Parathyroid adenoma (tissue), 2 donors: ENCODE measurements at regions not wholly inside any gene's neighbourhood (a gene's known extent, or its start where the extent isn't known, plus 50 kb on each side); places are given as distances from the start of the nearest gene placed in this dataset.
A peak's percentile ranks its signal among the peaks of the same experiment; 100 is the strongest.

Experiments
- H2AFZ ChIP-seq: fragments of 300-600 bp; sonication (generic); one replicate; pipeline ENCODE4 v1.7.0; 2017; ENCODE audit warnings: antibody characterized with exemption, mild to moderate bottlenecking
- H3K27ac ChIP-seq: fragments of 300-600 bp; sonication (generic); one replicate; pipeline ENCODE4 v1.7.0; 2017
- H3K27me3 ChIP-seq: fragments of 300-600 bp; sonication (generic); one replicate; pipeline ENCODE4 v1.7.0; 2017; ENCODE audit warnings: low read length; ENCODE audit not compliant: control insufficient read depth, insufficient read depth
- H3K36me3 ChIP-seq: fragments of 300-600 bp; sonication (generic); one replicate; pipeline ENCODE4 v1.7.0; 2017; ENCODE audit warnings: low read length; ENCODE audit not compliant: control insufficient read depth, insufficient read depth
- H3K4me1 ChIP-seq: fragments of 300-600 bp; sonication (generic); one replicate; pipeline ENCODE4 v1.7.0; 2017; ENCODE audit warnings: control low read depth
- H3K4me2 ChIP-seq: fragments of 300-600 bp; sonication (generic); one replicate; pipeline ENCODE4 v1.7.0; 2017; ENCODE audit warnings: low read length
- H3K4me3 ChIP-seq: fragments of 300-600 bp; sonication (generic); one replicate; pipeline ENCODE4 v1.7.0; 2017; ENCODE audit warnings: low read depth, low read length
- H3K79me2 ChIP-seq: fragments of 300-600 bp; sonication (generic); one replicate; pipeline ENCODE4 v1.7.0; 2017; ENCODE audit warnings: control low read depth
- H3K9ac ChIP-seq: fragments of 300-600 bp; sonication (generic); one replicate; pipeline ENCODE4 v1.7.0; 2017; ENCODE audit warnings: mild to moderate bottlenecking
- H3K9me3 ChIP-seq: fragments of 300-600 bp; sonication (generic); one replicate; pipeline ENCODE4 v1.7.0; 2017; ENCODE audit warnings: low read length; ENCODE audit not compliant: control insufficient read depth
- CTCF ChIP-seq: fragments of 300-600 bp; sonication (generic); IDR thresholded peaks from one replicate; pipeline ENCODE4 v1.7.0; 2017; ENCODE audit warnings: antibody characterized with exemption, mild to moderate bottlenecking
- donor health status: primary hyperparathyroidism.

- Histone ChIP-seq H3K27me3 (no peaks in the 10 kb centered on the region), H3K4me1 (no peaks in the 10 kb centered on the region), H3K79me2 (no peaks in the 10 kb centered on the region), H2AFZ (no peak overlapping the region), H3K4me3 (no peak overlapping the region), H3K36me3 (no peaks in the 10 kb centered on the region), H3K27ac (no peak overlapping the region), H3K4me2 (no peak overlapping the region), H3K9ac (no peak overlapping the region), H3K9me3 (no peaks in the 10 kb centered on the region)
- no peak for TF ChIP-seq CTCF
These were observed 52.4 kb downstream of the ATOSA start for GRCh38 chr15:52626671-52627369.

GRCh38 chr15:52624262-52624661, 54.9 kb downstream of the ATOSA start:
- H3K4me1 ChIP-seq, result no peaks in the 10 kb centered on the region
- TF ChIP-seq CTCF, result no peak
- H3K4me2 ChIP-seq, result peak overlapping the region; percentile 20
- no peaks in the 10 kb centered on the region for H3K79me2 ChIP-seq
- H3K4me3 ChIP-seq, result no peak overlapping the region
- H3K36me3 ChIP-seq, result no peaks in the 10 kb centered on the region
- H3K27ac ChIP-seq, result no peak overlapping the region
- no peaks in the 10 kb centered on the region for H3K27me3 ChIP-seq
- H3K9me3 ChIP-seq, result no peaks in the 10 kb centered on the region
- H2AFZ ChIP-seq, result no peak overlapping the region
- H3K9ac ChIP-seq, result no peak overlapping the region

GRCh38 chr15:52622791-52623190, 54.0 kb upstream of the ARPP19 start:
- Histone ChIP-seq H3K4me1 (no peaks in the 10 kb centered on the region), H3K36me3 (no peaks in the 10 kb centered on the region), H3K27ac (no peak overlapping the region), H3K9me3 (no peaks in the 10 kb centered on the region), H3K4me3 (no peak overlapping the region), H2AFZ (no peak overlapping the region), H3K9ac (no peak overlapping the region), H3K79me2 (no peaks in the 10 kb centered on the region), H3K27me3 (no peaks in the 10 kb centered on the region), H3K4me2 (no peak overlapping the region)
- no peak for TF ChIP-seq CTCF

GRCh38 chr15:52620496-52620895, 51.7 kb upstream of the ARPP19 start:
- H3K79me2 ChIP-seq, result no peaks in the 10 kb centered on the region
- H3K4me2 ChIP-seq, result no peak overlapping the region
- no peak overlapping the region for H3K27ac ChIP-seq
- no peaks in the 10 kb centered on the region for H3K4me1 ChIP-seq
- no peak for TF ChIP-seq CTCF
- H3K9me3 ChIP-seq, result no peaks in the 10 kb centered on the region
- no peaks in the 10 kb centered on the region for H3K27me3 ChIP-seq
- H3K4me3 ChIP-seq, result no peak overlapping the region
- H3K36me3 ChIP-seq, result no peaks in the 10 kb centered on the region
- H3K9ac ChIP-seq, result no peak overlapping the region
- no peak overlapping the region for H2AFZ ChIP-seq
